ENCODE measurements at regions not wholly inside any gene's neighbourhood (a gene's known extent, or its start where the extent isn't known, plus 50 kb on each side); places are given as distances from the start of the nearest gene placed in this dataset.

GRCh38 chr2:238631491-238632180 is 204.9 kb downstream of the ASB1 start:
- H3K18ac ChIP-seq (ENCODE audit: low read length): no peak overlapping the region
- H4K91ac ChIP-seq (ENCODE audit: low read depth, low read length): no peak overlapping the region
- H2BK5ac ChIP-seq (ENCODE audit: low read depth, low read length, poor library complexity): no peak overlapping the region
- no peak overlapping the region for H2BK120ac ChIP-seq (ENCODE audit: insufficient read depth, low read length, poor library complexity)
- peaks cover 1% of the 10 kb centered on the region for H3K9me3 ChIP-seq (ENCODE audit: insufficient read depth, low read depth, low read length)
- no CpG with 5 or more reads among the region's 15 CpGs for WGBS (ENCODE audit: extremely low coverage, insufficient coverage, insufficient read length)
- H3K14ac ChIP-seq (ENCODE audit: low read length): no peak overlapping the region
- no peaks in the 10 kb centered on the region for H3K36me3 ChIP-seq (ENCODE audit: control insufficient read depth in 1 of 2, insufficient read depth in 2 of 2, low read length in 2 of 2)
- no peak for DNase-seq
- H4K12ac ChIP-seq (ENCODE audit: low read depth, low read length): no peak overlapping the region
- no peaks in the 10 kb centered on the region for H3K27me3 ChIP-seq (ENCODE audit: insufficient read depth, low read length)
- H2AK5ac ChIP-seq (ENCODE audit: low read length): no peak overlapping the region
- H3K4me3 ChIP-seq (ENCODE audit: low read depth, low read length): no peak overlapping the region
- no peak overlapping the region for H2BK12ac ChIP-seq (ENCODE audit: low read length)
- H3K27ac ChIP-seq (ENCODE audit: low read depth, low read length): no peak overlapping the region
- H3K79me1 ChIP-seq (ENCODE audit: low read length): no peaks in the 10 kb centered on the region
- H3K9ac ChIP-seq (ENCODE audit: low read length): no peak overlapping the region
- no peak overlapping the region for H4K8ac ChIP-seq (ENCODE audit: low read depth, low read length)
- no peak overlapping the region for H3K4ac ChIP-seq (ENCODE audit: low read depth, low read length)
- H2AFZ ChIP-seq (ENCODE audit: insufficient read depth, low read length, poor library complexity): no peak overlapping the region
- H3K4me1 ChIP-seq (ENCODE audit: control insufficient read depth in 1 of 2, insufficient read depth in 2 of 2, low read length in 2 of 2): no peaks in the 10 kb centered on the region
- H3K4me2 ChIP-seq (ENCODE audit: low read length): no peak overlapping the region
- no peak overlapping the region for H3K23ac ChIP-seq (ENCODE audit: low read length)
- no peaks in the 10 kb centered on the region for H3K79me2 ChIP-seq (ENCODE audit: control insufficient read depth, insufficient read depth, low read length, poor library complexity)

GRCh38 chr2:238632181-238633060 is 205.7 kb downstream of the ASB1 start:
- Histone ChIP-seq H4K12ac (ENCODE audit: low read depth, low read length) (no peak overlapping the region), H3K79me2 (ENCODE audit: control insufficient read depth, insufficient read depth, low read length, poor library complexity) (no peaks in the 10 kb centered on the region), H2BK5ac (ENCODE audit: low read depth, low read length, poor library complexity) (no peak overlapping the region), H3K36me3 (ENCODE audit: control insufficient read depth in 1 of 2, insufficient read depth in 2 of 2, low read length in 2 of 2) (no peaks in the 10 kb centered on the region), H2AK5ac (ENCODE audit: low read length) (no peak overlapping the region), H3K23ac (ENCODE audit: low read length) (no peak overlapping the region), H3K18ac (ENCODE audit: low read length) (no peak overlapping the region), H3K79me1 (ENCODE audit: low read length) (no peaks in the 10 kb centered on the region), H3K4me2 (ENCODE audit: low read length) (no peak overlapping the region), H3K27ac (ENCODE audit: low read depth, low read length) (no peak overlapping the region), H3K27me3 (ENCODE audit: insufficient read depth, low read length) (no peaks in the 10 kb centered on the region), H3K4me1 (ENCODE audit: control insufficient read depth in 1 of 2, insufficient read depth in 2 of 2, low read length in 2 of 2) (no peaks in the 10 kb centered on the region), H2BK120ac (ENCODE audit: insufficient read depth, low read length, poor library complexity) (no peak overlapping the region), H3K4ac (ENCODE audit: low read depth, low read length) (no peak overlapping the region), H2AFZ (ENCODE audit: insufficient read depth, low read length, poor library complexity) (no peak overlapping the region), H2BK12ac (ENCODE audit: low read length) (no peak overlapping the region), H3K4me3 (ENCODE audit: low read depth, low read length) (peak overlapping the region; percentile 24), H3K9ac (ENCODE audit: low read length) (no peak overlapping the region), H4K8ac (ENCODE audit: low read depth, low read length) (no peak overlapping the region), H3K14ac (ENCODE audit: low read length) (no peak overlapping the region), H3K9me3 (ENCODE audit: insufficient read depth, low read depth, low read length) (peaks cover 2% of the 10 kb centered on the region), H4K91ac (ENCODE audit: low read depth, low read length) (no peak overlapping the region)
- no CpG with 5 or more reads among the region's 26 CpGs for WGBS (ENCODE audit: extremely low coverage, insufficient coverage, insufficient read length)
- DNase-seq: no peak

- H2AK5ac ChIP-seq (ENCODE audit: low read length): no peak overlapping the region
- H3K9me3 ChIP-seq (ENCODE audit: insufficient read depth, low read depth, low read length): peaks cover 2% of the 10 kb centered on the region
- no peak overlapping the region for H4K91ac ChIP-seq (ENCODE audit: low read depth, low read length)
- H3K18ac ChIP-seq (ENCODE audit: low read length): no peak overlapping the region
- no peaks in the 10 kb centered on the region for H3K79me2 ChIP-seq (ENCODE audit: control insufficient read depth, insufficient read depth, low read length, poor library complexity)
- no peak overlapping the region for H4K8ac ChIP-seq (ENCODE audit: low read depth, low read length)
- no peak overlapping the region for H3K27ac ChIP-seq (ENCODE audit: low read depth, low read length)
- no peak overlapping the region for H2AFZ ChIP-seq (ENCODE audit: insufficient read depth, low read length, poor library complexity)
- H3K23ac ChIP-seq (ENCODE audit: low read length): no peak overlapping the region
- no peak overlapping the region for H2BK5ac ChIP-seq (ENCODE audit: low read depth, low read length, poor library complexity)
- H4K12ac ChIP-seq (ENCODE audit: low read depth, low read length): no peak overlapping the region
- H3K9ac ChIP-seq (ENCODE audit: low read length): no peak overlapping the region
- H3K4me2 ChIP-seq (ENCODE audit: low read length): no peak overlapping the region
- no peaks in the 10 kb centered on the region for H3K27me3 ChIP-seq (ENCODE audit: insufficient read depth, low read length)
- H3K4ac ChIP-seq (ENCODE audit: low read depth, low read length): no peak overlapping the region
- H3K14ac ChIP-seq (ENCODE audit: low read length): no peak overlapping the region
- H3K4me1 ChIP-seq (ENCODE audit: control insufficient read depth in 1 of 2, insufficient read depth in 2 of 2, low read length in 2 of 2): no peaks in the 10 kb centered on the region
- H3K4me3 ChIP-seq (ENCODE audit: low read depth, low read length): no peak overlapping the region
- no CpG with 5 or more reads among the region's 41 CpGs for WGBS (ENCODE audit: extremely low coverage, insufficient coverage, insufficient read length)
- no peak overlapping the region for H2BK12ac ChIP-seq (ENCODE audit: low read length)
- H2BK120ac ChIP-seq (ENCODE audit: insufficient read depth, low read length, poor library complexity): no peak overlapping the region
- DNase-seq: no peak
- H3K36me3 ChIP-seq (ENCODE audit: control insufficient read depth in 1 of 2, insufficient read depth in 2 of 2, low read length in 2 of 2): no peaks in the 10 kb centered on the region
- H3K79me1 ChIP-seq (ENCODE audit: low read length): no peaks in the 10 kb centered on the region
Observed at GRCh38 chr2:238633426-238634328, 206.9 kb downstream of the ASB1 start.

GRCh38 chr2:238634701-238635357 is 208.1 kb downstream of the ASB1 start:
- H2AFZ ChIP-seq (ENCODE audit: insufficient read depth, low read length, poor library complexity): no peak overlapping the region
- no peak overlapping the region for H4K8ac ChIP-seq (ENCODE audit: low read depth, low read length)
- no peaks in the 10 kb centered on the region for H3K36me3 ChIP-seq (ENCODE audit: control insufficient read depth in 1 of 2, insufficient read depth in 2 of 2, low read length in 2 of 2)
- no peak overlapping the region for H3K4me3 ChIP-seq (ENCODE audit: low read depth, low read length)
- no peaks in the 10 kb centered on the region for H3K79me2 ChIP-seq (ENCODE audit: control insufficient read depth, insufficient read depth, low read length, poor library complexity)
- no peaks in the 10 kb centered on the region for H3K4me1 ChIP-seq (ENCODE audit: control insufficient read depth in 1 of 2, insufficient read depth in 2 of 2, low read length in 2 of 2)
- H3K18ac ChIP-seq (ENCODE audit: low read length): no peak overlapping the region
- no peak overlapping the region for H3K9ac ChIP-seq (ENCODE audit: low read length)
- H2BK5ac ChIP-seq (ENCODE audit: low read depth, low read length, poor library complexity): no peak overlapping the region
- peaks cover 2% of the 10 kb centered on the region for H3K9me3 ChIP-seq (ENCODE audit: insufficient read depth, low read depth, low read length)
- H3K4ac ChIP-seq (ENCODE audit: low read depth, low read length): no peak overlapping the region
- H3K27ac ChIP-seq (ENCODE audit: low read depth, low read length): no peak overlapping the region
- WGBS (ENCODE audit: extremely low coverage, insufficient coverage, insufficient read length): no CpG with 5 or more reads among the region's 12 CpGs
- no peak overlapping the region for H4K12ac ChIP-seq (ENCODE audit: low read depth, low read length)
- H3K14ac ChIP-seq (ENCODE audit: low read length): no peak overlapping the region
- DNase-seq: no peak
- H3K4me2 ChIP-seq (ENCODE audit: low read length): no peak overlapping the region
- H2BK12ac ChIP-seq (ENCODE audit: low read length): no peak overlapping the region
- no peak overlapping the region for H4K91ac ChIP-seq (ENCODE audit: low read depth, low read length)
- H3K27me3 ChIP-seq (ENCODE audit: insufficient read depth, low read length): no peaks in the 10 kb centered on the region
- no peak overlapping the region for H3K23ac ChIP-seq (ENCODE audit: low read length)
- H2BK120ac ChIP-seq (ENCODE audit: insufficient read depth, low read length, poor library complexity): no peak overlapping the region
- no peak overlapping the region for H2AK5ac ChIP-seq (ENCODE audit: low read length)
- no peaks in the 10 kb centered on the region for H3K79me1 ChIP-seq (ENCODE audit: low read length)

Data from trophoblast cell (in vitro differentiated cells and primary cell).